Hepatocyte (in vitro differentiated cells): ENCODE measurements at regions not wholly inside any gene's neighbourhood (a gene's known extent, or its start where the extent isn't known, plus 50 kb on each side); places are given as distances from the start of the nearest gene placed in this dataset.
"Not testable (repeated sequence)": the region's sequence is repeated elsewhere in the genome, so short reads cannot be mapped to it uniquely, and the experiment has no call there.

Experiments
- DNase-seq: peaks from one replicate; pipeline ENCODE4 v3.0.0-alpha.2; 2016; ENCODE audit warnings: low spot score
- H2AFZ ChIP-seq: fragments of 200-600 bp; sonication (generic); 2 replicates; pipeline ENCODE4 v1.6.0; 2016; ENCODE audit warnings: antibody characterized with exemption, mild to moderate bottlenecking
- H3K27ac ChIP-seq: fragments of 200-600 bp; sonication (generic); 2 replicates; pipeline ENCODE4 v1.5.1; 2016; ENCODE audit warnings: mild to moderate bottlenecking
- H3K27me3 ChIP-seq: fragments of 200-600 bp; sonication (generic); 2 replicates; pipeline ENCODE4 v1.6.1; 2016
- H3K36me3 ChIP-seq: fragments of 200-600 bp; sonication (generic); replicated peaks from 2 replicates; pipeline ENCODE4 v1.5.1; 2016; ENCODE audit warnings: low read depth; ENCODE audit not compliant: insufficient read depth
- H3K4me1 ChIP-seq: fragments of 200-600 bp; sonication (generic); 2 replicates; pipeline ENCODE4 v1.5.1; 2016; ENCODE audit warnings: mild to moderate bottlenecking, moderate library complexity; ENCODE audit not compliant: insufficient read depth
- H3K4me2 ChIP-seq: fragments of 200-600 bp; sonication (generic); 2 replicates; pipeline ENCODE4 v1.6.0; 2016
- H3K4me3 ChIP-seq: fragments of 200-600 bp; sonication (generic); 2 replicates; pipeline ENCODE4 v1.5.1; 2016; ENCODE audit warnings: mild to moderate bottlenecking
- H3K79me2 ChIP-seq: fragments of 200-600 bp; sonication (generic); 2 replicates; pipeline ENCODE4 v1.6.0; 2017; ENCODE audit warnings: mild to moderate bottlenecking
- H3K9me2 ChIP-seq: fragments of 200-600 bp; sonication (generic); replicated peaks from 2 replicates; pipeline ENCODE4 v1.6.0; 2017; ENCODE audit warnings: mild to moderate bottlenecking; ENCODE audit not compliant: insufficient read depth
- H3K9me3 ChIP-seq: fragments of 200-600 bp; sonication (generic); 2 replicates; pipeline ENCODE4 v1.5.1; 2016; ENCODE audit warnings: low read depth, mild to moderate bottlenecking
- H4K20me1 ChIP-seq: fragments of 200-600 bp; sonication (generic); 2 replicates; pipeline ENCODE4 v1.6.0; 2016; ENCODE audit warnings: mild to moderate bottlenecking; ENCODE audit not compliant: insufficient read depth, poor library complexity, severe bottlenecking
- EZH2 ChIP-seq: fragments of 200-600 bp; sonication (generic); IDR thresholded peaks from 2 replicates; pipeline ENCODE4 v1.6.1; 2016; ENCODE audit warnings: antibody characterized with exemption, mild to moderate bottlenecking, borderline replicate concordance
- EZH2phosphoT487 ChIP-seq: fragments of 200-600 bp; sonication (generic); IDR thresholded peaks from one replicate; pipeline ENCODE4 v1.6.1; 2018; ENCODE audit warnings: antibody characterized with exemption, mild to moderate bottlenecking, low read depth, moderate library complexity; ENCODE audit not compliant: unreplicated experiment, severe bottlenecking
- WGBS: methylation state at CpG from one replicate; pipeline ENCODE4 v1.1.6; 2016; ENCODE audit warnings: low lambda C conversion rate; ENCODE audit errors: missing lambda C conversion rate; 5-methylcytosine and 5-hydroxymethylcytosine counted together
- TF ChIP-seq, protein P1 (sequence below): fragments of 200-600 bp; sonication (generic); IDR thresholded peaks from 2 replicates; pipeline ENCODE4 v1.5.1; 2016; ENCODE audit warnings: antibody characterized with exemption, mild to moderate bottlenecking; ENCODE audit not compliant: poor library complexity

DNA sequence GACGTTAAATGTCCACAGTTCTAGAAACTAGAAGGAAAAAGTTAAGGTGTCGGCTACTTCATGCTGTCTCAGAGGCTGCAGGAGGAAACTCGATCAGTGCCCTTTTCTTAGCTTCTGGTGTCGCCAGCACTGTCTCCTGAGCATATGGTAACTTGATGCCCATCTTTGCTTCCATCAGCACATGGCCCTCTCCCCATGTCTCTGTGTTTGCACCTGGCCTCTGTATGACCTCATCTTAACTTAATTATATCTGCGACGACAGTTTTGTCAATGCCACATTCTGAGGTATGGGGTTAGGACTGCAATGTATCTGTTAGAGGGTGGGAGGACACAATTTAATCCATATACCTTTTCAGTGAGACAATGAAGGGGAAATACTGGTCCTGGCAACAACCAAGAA is 449.9 kb downstream of the POM121L12 start:
- no peaks in the 10 kb centered on the region for H3K4me1 ChIP-seq
- WGBS: 78% methylated on average over 6 of the region's 6 CpGs
- H3K4me2 ChIP-seq: no peak overlapping the region
- no peak overlapping the region for H2AFZ ChIP-seq
- no peak for DNase-seq
- H3K9me2 ChIP-seq: no peaks in the 10 kb centered on the region
- H3K36me3 ChIP-seq: no peaks in the 10 kb centered on the region
- no peak overlapping the region for H3K4me3 ChIP-seq
- H3K79me2 ChIP-seq: no peaks in the 10 kb centered on the region
- H3K9me3 ChIP-seq: no peaks in the 10 kb centered on the region
- no peaks in the 10 kb centered on the region for H4K20me1 ChIP-seq
- no peaks in the 10 kb centered on the region for H3K27me3 ChIP-seq
- no peak overlapping the region for H3K27ac ChIP-seq
- TF ChIP-seq EZH2 (no peak), EZH2phosphoT487 (no peak)
- TF ChIP-seq, protein P1, sequence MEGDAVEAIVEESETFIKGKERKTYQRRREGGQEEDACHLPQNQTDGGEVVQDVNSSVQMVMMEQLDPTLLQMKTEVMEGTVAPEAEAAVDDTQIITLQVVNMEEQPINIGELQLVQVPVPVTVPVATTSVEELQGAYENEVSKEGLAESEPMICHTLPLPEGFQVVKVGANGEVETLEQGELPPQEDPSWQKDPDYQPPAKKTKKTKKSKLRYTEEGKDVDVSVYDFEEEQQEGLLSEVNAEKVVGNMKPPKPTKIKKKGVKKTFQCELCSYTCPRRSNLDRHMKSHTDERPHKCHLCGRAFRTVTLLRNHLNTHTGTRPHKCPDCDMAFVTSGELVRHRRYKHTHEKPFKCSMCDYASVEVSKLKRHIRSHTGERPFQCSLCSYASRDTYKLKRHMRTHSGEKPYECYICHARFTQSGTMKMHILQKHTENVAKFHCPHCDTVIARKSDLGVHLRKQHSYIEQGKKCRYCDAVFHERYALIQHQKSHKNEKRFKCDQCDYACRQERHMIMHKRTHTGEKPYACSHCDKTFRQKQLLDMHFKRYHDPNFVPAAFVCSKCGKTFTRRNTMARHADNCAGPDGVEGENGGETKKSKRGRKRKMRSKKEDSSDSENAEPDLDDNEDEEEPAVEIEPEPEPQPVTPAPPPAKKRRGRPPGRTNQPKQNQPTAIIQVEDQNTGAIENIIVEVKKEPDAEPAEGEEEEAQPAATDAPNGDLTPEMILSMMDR: no peak

- Histone ChIP-seq H3K9me2 (no peaks in the 10 kb centered on the region), H3K36me3 (no peaks in the 10 kb centered on the region), H2AFZ (no peak overlapping the region), H3K9me3 (no peaks in the 10 kb centered on the region), H4K20me1 (no peaks in the 10 kb centered on the region), H3K27me3 (no peaks in the 10 kb centered on the region), H3K27ac (no peak overlapping the region), H3K4me1 (no peaks in the 10 kb centered on the region), H3K4me2 (no peak overlapping the region), H3K79me2 (no peaks in the 10 kb centered on the region), H3K4me3 (no peak overlapping the region)
- 96% methylated on average over 6 of the region's 6 CpGs for WGBS
- DNase-seq: no peak
- TF ChIP-seq EZH2phosphoT487 (no peak), EZH2 (no peak)
- TF ChIP-seq, protein P1: no peak
These were observed 455.6 kb downstream of the POM121L12 start for GRCh38 chr7:53491051-53491450.

GRCh38 chr7:53495181-53495580 is 459.7 kb downstream of the POM121L12 start:
- H3K9me2 ChIP-seq, H3K4me3 ChIP-seq, H3K27ac ChIP-seq, DNase-seq, H4K20me1 ChIP-seq, H3K27me3 ChIP-seq, H3K4me2 ChIP-seq, H2AFZ ChIP-seq, H3K36me3 ChIP-seq, H3K4me1 ChIP-seq, H3K79me2 ChIP-seq, H3K9me3 ChIP-seq: not testable (repeated sequence)
- WGBS: 97% methylated on average over 12 of the region's 20 CpGs

DNA sequence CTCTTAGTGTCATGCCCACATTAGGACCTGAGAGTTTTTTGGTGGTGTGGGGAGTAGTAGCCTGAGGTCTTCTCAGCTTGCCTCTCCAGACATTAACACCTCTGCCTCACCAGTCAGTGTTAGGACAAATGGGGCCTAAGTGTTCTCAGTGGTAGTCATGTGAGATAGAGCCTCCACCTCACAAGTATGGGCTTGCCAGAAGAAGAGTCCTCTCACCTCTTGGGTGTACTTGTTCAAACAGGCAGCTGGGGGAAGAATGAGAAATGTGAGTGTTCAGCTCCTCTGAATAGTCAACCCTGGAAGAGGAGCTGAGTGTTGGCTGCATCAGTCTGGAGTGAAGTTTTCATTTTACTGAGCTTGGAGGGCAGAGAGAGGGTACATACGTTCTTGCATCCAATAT is 464.6 kb downstream of the POM121L12 start:
- H2AFZ ChIP-seq: no peak overlapping the region
- no peaks in the 10 kb centered on the region for H3K36me3 ChIP-seq
- H3K4me3 ChIP-seq: no peak overlapping the region
- H3K79me2 ChIP-seq: no peaks in the 10 kb centered on the region
- DNase-seq: no peak
- no peaks in the 10 kb centered on the region for H3K9me2 ChIP-seq
- no peaks in the 10 kb centered on the region for H3K9me3 ChIP-seq
- H4K20me1 ChIP-seq: no peaks in the 10 kb centered on the region
- TF ChIP-seq, protein P1: no peak
- TF ChIP-seq EZH2phosphoT487: no peak
- TF ChIP-seq EZH2: no peak
- H3K4me1 ChIP-seq: no peaks in the 10 kb centered on the region
- no peak overlapping the region for H3K4me2 ChIP-seq
- WGBS: 85% methylated on average over 1 of the region's 1 CpG
- H3K27ac ChIP-seq: no peak overlapping the region
- H3K27me3 ChIP-seq: no peaks in the 10 kb centered on the region
